ENCODE measurements at regions not wholly inside any gene's neighbourhood (a gene's known extent, or its start where the extent isn't known, plus 50 kb on each side); places are given as distances from the start of the nearest gene placed in this dataset.
"Not testable (repeated sequence)": the region's sequence is repeated elsewhere in the genome, so short reads cannot be mapped to it uniquely, and the experiment has no call there.

DNA sequence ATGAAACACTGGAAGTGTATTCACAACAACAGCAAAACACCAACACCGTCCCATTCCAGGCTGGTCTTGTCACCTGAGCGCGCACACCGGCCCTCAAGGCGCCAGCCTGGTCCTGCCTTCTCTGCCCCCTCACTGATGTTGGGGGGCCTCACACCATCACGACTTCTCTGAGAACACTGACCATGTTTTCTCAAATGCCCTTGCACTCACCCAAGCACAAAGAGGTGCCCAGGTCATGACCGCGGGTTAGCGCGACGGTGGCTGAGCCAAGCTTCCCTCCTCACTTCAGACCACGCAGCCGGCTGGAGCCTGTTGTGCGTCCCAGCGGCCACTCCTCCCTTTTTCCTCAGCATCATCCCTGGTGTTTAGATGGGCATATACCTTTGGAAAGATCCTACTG lies 101.3 kb upstream of the SALL3 start:
- dilution Hi-C loops (cut with MboI; ENCODE audit: extremely low pct_ligation_motif_present, low sequenced_read_pairs) = no loop called here
- no peaks in the 10 kb centered on the region for H3K27me3 ChIP-seq (ENCODE audit: control insufficient read depth, extremely low read depth, insufficient read depth, low read length)
- no peaks in the 10 kb centered on the region for H3K9me1 ChIP-seq (ENCODE audit: control insufficient read depth, extremely low read depth, insufficient read depth, low read length)

DNA sequence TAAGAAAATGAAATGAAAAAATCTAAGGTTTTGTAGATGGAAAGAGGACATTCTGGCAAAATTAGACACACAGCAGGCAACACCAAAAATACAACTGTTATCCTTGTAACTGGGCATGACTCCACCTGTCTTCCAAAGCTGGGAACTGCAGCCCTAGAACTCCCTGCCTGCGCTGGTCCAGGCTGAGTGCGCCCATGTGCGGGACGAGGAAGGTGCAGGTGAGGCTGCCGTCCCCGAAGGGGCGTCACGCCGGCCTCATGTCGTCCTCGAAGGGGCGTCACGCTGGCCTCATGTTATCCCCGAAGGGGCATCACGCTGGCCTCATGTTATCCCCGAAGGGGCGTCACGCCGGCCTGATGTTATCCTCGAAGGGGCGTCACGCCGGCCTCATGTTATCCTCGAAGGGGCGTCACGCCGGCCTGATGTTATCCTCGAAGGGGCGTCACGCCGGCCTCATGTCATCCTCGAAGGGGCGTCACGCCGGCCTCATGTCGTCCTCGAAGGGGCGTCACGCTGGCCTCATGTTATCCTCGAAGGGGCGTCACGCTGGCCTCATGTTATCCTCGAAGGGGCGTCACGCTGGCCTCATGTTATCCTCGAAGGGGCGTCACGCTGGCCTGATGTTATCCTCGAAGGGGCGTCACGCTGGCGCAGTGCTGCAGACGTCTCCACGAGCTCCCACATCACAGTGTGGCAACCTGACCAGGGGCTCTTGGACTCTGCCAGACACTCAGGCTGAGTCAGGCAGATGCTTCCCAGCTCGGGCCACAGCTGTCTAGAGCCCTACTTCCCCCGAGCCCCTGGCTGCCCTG lies 100.3 kb upstream of the SALL3 start:
- H3K9me3 ChIP-seq (ENCODE audit: control insufficient read depth, low read depth, low read length); H3K27me3 ChIP-seq (ENCODE audit: control insufficient read depth, extremely low read depth, insufficient read depth, low read length); H3K4me1 ChIP-seq (ENCODE audit: control insufficient read depth, extremely low read depth, insufficient read depth, low read length); H3K9me1 ChIP-seq (ENCODE audit: control insufficient read depth, extremely low read depth, insufficient read depth, low read length); H3K9ac ChIP-seq (ENCODE audit: control insufficient read depth, extremely low read depth, insufficient read depth, low read length); H3K4me3 ChIP-seq (ENCODE audit: control insufficient read depth in 2 of 3, extremely low read depth in 1 of 3, insufficient read depth in 2 of 3, low read depth in 1 of 3, low read length in 3 of 3); FAIRE-seq; H3K36me3 ChIP-seq (ENCODE audit: control insufficient read depth in 2 of 2, extremely low read depth in 1 of 2, insufficient read depth in 2 of 2, low read length in 2 of 2); H3K4me2 ChIP-seq (ENCODE audit: control insufficient read depth, extremely low read depth, insufficient read depth, low read depth, low read length); H3K79me2 ChIP-seq (ENCODE audit: control insufficient read depth, insufficient read depth, low read length); DNase-seq (ENCODE audit: low read depth, low spot score); dilution Hi-C loops (cut with MboI; ENCODE audit: extremely low pct_ligation_motif_present, low sequenced_read_pairs); H2AFZ ChIP-seq (ENCODE audit: control insufficient read depth, low read length); H3K27ac ChIP-seq (ENCODE audit: control insufficient read depth, insufficient read depth, low read length); H4K20me1 ChIP-seq (ENCODE audit: control insufficient read depth, extremely low read depth, insufficient read depth, low read length): not testable (repeated sequence)
- TF ChIP-seq, protein P1, sequence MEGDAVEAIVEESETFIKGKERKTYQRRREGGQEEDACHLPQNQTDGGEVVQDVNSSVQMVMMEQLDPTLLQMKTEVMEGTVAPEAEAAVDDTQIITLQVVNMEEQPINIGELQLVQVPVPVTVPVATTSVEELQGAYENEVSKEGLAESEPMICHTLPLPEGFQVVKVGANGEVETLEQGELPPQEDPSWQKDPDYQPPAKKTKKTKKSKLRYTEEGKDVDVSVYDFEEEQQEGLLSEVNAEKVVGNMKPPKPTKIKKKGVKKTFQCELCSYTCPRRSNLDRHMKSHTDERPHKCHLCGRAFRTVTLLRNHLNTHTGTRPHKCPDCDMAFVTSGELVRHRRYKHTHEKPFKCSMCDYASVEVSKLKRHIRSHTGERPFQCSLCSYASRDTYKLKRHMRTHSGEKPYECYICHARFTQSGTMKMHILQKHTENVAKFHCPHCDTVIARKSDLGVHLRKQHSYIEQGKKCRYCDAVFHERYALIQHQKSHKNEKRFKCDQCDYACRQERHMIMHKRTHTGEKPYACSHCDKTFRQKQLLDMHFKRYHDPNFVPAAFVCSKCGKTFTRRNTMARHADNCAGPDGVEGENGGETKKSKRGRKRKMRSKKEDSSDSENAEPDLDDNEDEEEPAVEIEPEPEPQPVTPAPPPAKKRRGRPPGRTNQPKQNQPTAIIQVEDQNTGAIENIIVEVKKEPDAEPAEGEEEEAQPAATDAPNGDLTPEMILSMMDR (optimal IDR thresholded peaks at IDR 0.05 in 1 of 3, IDR thresholded peaks at IDR 0.05 in 1 of 3, conservative IDR thresholded peaks at IDR 0.05 in 1 of 3; ENCODE audit: extremely low read depth in 1 of 3, insufficient read depth in 2 of 3, low read length in 3 of 3) = peak in 1 of 3 experiments; percentile 8

More for the DNA sequence above, 101.3 kb upstream of the SALL3 start:
- Histone ChIP-seq H3K9ac (ENCODE audit: control insufficient read depth, extremely low read depth, insufficient read depth, low read length) (no peak overlapping the region), H3K79me2 (ENCODE audit: control insufficient read depth, insufficient read depth, low read length) (no peaks in the 10 kb centered on the region), H2AFZ (ENCODE audit: control insufficient read depth, low read length) (no peak overlapping the region), H4K20me1 (ENCODE audit: control insufficient read depth, extremely low read depth, insufficient read depth, low read length) (no peaks in the 10 kb centered on the region), H3K4me3 (ENCODE audit: control insufficient read depth in 2 of 3, extremely low read depth in 1 of 3, insufficient read depth in 2 of 3, low read depth in 1 of 3, low read length in 3 of 3) (no peak overlapping the region), H3K27ac (ENCODE audit: control insufficient read depth, insufficient read depth, low read length) (no peak overlapping the region), H3K4me1 (ENCODE audit: control insufficient read depth, extremely low read depth, insufficient read depth, low read length) (no peaks in the 10 kb centered on the region), H3K4me2 (ENCODE audit: control insufficient read depth, extremely low read depth, insufficient read depth, low read depth, low read length) (no peak overlapping the region), H3K36me3 (ENCODE audit: control insufficient read depth in 2 of 2, extremely low read depth in 1 of 2, insufficient read depth in 2 of 2, low read length in 2 of 2) (no peaks in the 10 kb centered on the region), H3K9me3 (ENCODE audit: control insufficient read depth, low read depth, low read length) (peaks cover 5% of the 10 kb centered on the region)
- TF ChIP-seq EZH2 (IDR thresholded peaks at IDR 0.05; ENCODE audit: low read length) = no peak
- TF ChIP-seq, protein P1 (optimal IDR thresholded peaks at IDR 0.05 in 1 of 3, IDR thresholded peaks at IDR 0.05 in 1 of 3, conservative IDR thresholded peaks at IDR 0.05 in 1 of 3; ENCODE audit: extremely low read depth in 1 of 3, insufficient read depth in 2 of 3, low read length in 3 of 3) = no peak
- DNase-seq (ENCODE audit: low read depth, low spot score) (no peak), FAIRE-seq (no peak)

Measured in keratinocyte (primary cell).